Keratinocyte (primary cell): ENCODE measurements at regions not wholly inside any gene's neighbourhood (a gene's known extent, or its start where the extent isn't known, plus 50 kb on each side); places are given as distances from the start of the nearest gene placed in this dataset.

Source experiments
- CTCF ChIP-seq, 3 experiments: IDR thresholded peaks in 1 of 3; conservative IDR thresholded peaks in 1 of 3; optimal IDR thresholded peaks in 1 of 3; 2 replicates in 2 of 3; 3 replicates in 1 of 3; pipeline versions ENCODE3 to v1.5.1; 2011; ENCODE audit warnings: low read length in 3 of 3, mild to moderate bottlenecking in 3 of 3, moderate library complexity in 2 of 3, control low read depth in 1 of 3, inconsistent platforms in 1 of 3; ENCODE audit not compliant: insufficient read depth in 2 of 3; ENCODE audit errors: extremely low read depth in 1 of 3
- EZH2 ChIP-seq: IDR thresholded peaks from one replicate; pipeline ENCODE4 v1.6.1; 2012; ENCODE audit warnings: inconsistent platforms, mild to moderate bottlenecking, low read length, moderate library complexity

- no peak for TF ChIP-seq CTCF (optimal IDR thresholded peaks at IDR 0.05 in 1 of 3, IDR thresholded peaks at IDR 0.05 in 1 of 3, conservative IDR thresholded peaks at IDR 0.05 in 1 of 3; ENCODE audit: extremely low read depth in 1 of 3, insufficient read depth in 2 of 3, low read length in 3 of 3)
- TF ChIP-seq EZH2: no peak
Measured at GRCh38 chr9:38192731-38193265, 123.8 kb upstream of the SHB start.
